Chondrocyte (in vitro differentiated cells): ENCODE measurements at regions not wholly inside any gene's neighbourhood (a gene's known extent, or its start where the extent isn't known, plus 50 kb on each side); places are given as distances from the start of the nearest gene placed in this dataset.

Experiments
- DNase-seq: peaks from one replicate; pipeline ENCODE4 v3.0.0; 2021; ENCODE audit warnings: mixed read lengths, low spot score
- H3K27ac Mint-ChIP-seq: one replicate; pipeline ENCODE4 v1.8.0; 2021; ENCODE audit warnings: mild to moderate bottlenecking, moderate library complexity, mixed read lengths; ENCODE audit not compliant: unreplicated experiment
- H3K27me3 Mint-ChIP-seq: 2 replicates; pipeline ENCODE4 v1.8.0; 2021; ENCODE audit warnings: low read depth, mixed read lengths
- H3K36me3 Mint-ChIP-seq: 2 replicates; pipeline ENCODE4 v1.8.0; 2021; ENCODE audit warnings: low read depth, mixed read lengths
- H3K4me1 Mint-ChIP-seq: 2 replicates; pipeline ENCODE4 v1.8.0; 2021; ENCODE audit warnings: low read depth, mild to moderate bottlenecking, mixed read lengths
- H3K4me3 Mint-ChIP-seq: one replicate; pipeline ENCODE4 v1.8.0; 2021; ENCODE audit warnings: mild to moderate bottlenecking, moderate library complexity, mixed read lengths; ENCODE audit not compliant: unreplicated experiment
- H3K9me3 Mint-ChIP-seq: 2 replicates; pipeline ENCODE4 v1.8.0; 2021; ENCODE audit warnings: low read depth, mixed read lengths
- CTCF ChIP-seq: fragments of 200-600 bp; sonication (generic); IDR thresholded peaks from 2 replicates; pipeline ENCODE4 v1.5.0; 2021; ENCODE audit warnings: antibody characterized with exemption, mild to moderate bottlenecking, moderate library complexity

- Mint-ChIP-seq H3K4me3 (no peak overlapping the region), H3K27me3 (no peaks in the 10 kb centered on the region), H3K9me3 (no peaks in the 10 kb centered on the region), H3K4me1 (peaks cover 5% of the 10 kb centered on the region), H3K36me3 (no peaks in the 10 kb centered on the region), H3K27ac (no peak overlapping the region)
- DNase-seq = no peak
- no peak for TF ChIP-seq CTCF
Observed at GRCh38 chr2:7681881-7682461, 764.8 kb downstream of the RNF144A start.

GRCh38 chr2:7683196-7683595 lies 766.0 kb downstream of the RNF144A start:
- Mint-ChIP-seq H3K27ac (no peak overlapping the region), H3K4me1 (peaks cover 5% of the 10 kb centered on the region), H3K36me3 (no peaks in the 10 kb centered on the region), H3K9me3 (no peaks in the 10 kb centered on the region), H3K27me3 (no peaks in the 10 kb centered on the region), H3K4me3 (no peak overlapping the region)
- TF ChIP-seq CTCF = no peak
- no peak for DNase-seq

- Mint-ChIP-seq H3K27ac (no peak overlapping the region), H3K9me3 (no peaks in the 10 kb centered on the region), H3K27me3 (no peaks in the 10 kb centered on the region), H3K4me3 (no peak overlapping the region), H3K4me1 (peaks cover 5% of the 10 kb centered on the region), H3K36me3 (no peaks in the 10 kb centered on the region)
- no peak for DNase-seq
- TF ChIP-seq CTCF = no peak
Observed at GRCh38 chr2:7683708-7684107, 766.5 kb downstream of the RNF144A start.

GRCh38 chr2:7685342-7686015 lies 768.3 kb downstream of the RNF144A start:
- no peak overlapping the region for H3K4me3 Mint-ChIP-seq
- no peak for TF ChIP-seq CTCF
- H3K4me1 Mint-ChIP-seq = peaks cover 5% of the 10 kb centered on the region
- peak overlapping the region; percentile 13 for H3K27ac Mint-ChIP-seq
- H3K9me3 Mint-ChIP-seq = no peaks in the 10 kb centered on the region
- no peaks in the 10 kb centered on the region for H3K27me3 Mint-ChIP-seq
- H3K36me3 Mint-ChIP-seq = no peaks in the 10 kb centered on the region
- no peak for DNase-seq

- no peak for DNase-seq
- Mint-ChIP-seq H3K4me1 (peaks cover 5% of the 10 kb centered on the region), H3K9me3 (no peaks in the 10 kb centered on the region), H3K27ac (no peak overlapping the region), H3K27me3 (no peaks in the 10 kb centered on the region), H3K4me3 (no peak overlapping the region), H3K36me3 (no peaks in the 10 kb centered on the region)
- TF ChIP-seq CTCF = no peak
Observed at GRCh38 chr2:7686016-7686385, 768.8 kb downstream of the RNF144A start.
